Colon (tissue), 2 donors: ENCODE measurements at regions not wholly inside any gene's neighbourhood (a gene's known extent, or its start where the extent isn't known, plus 50 kb on each side); places are given as distances from the start of the nearest gene placed in this dataset.
"Not testable (repeated sequence)": the region's sequence is repeated elsewhere in the genome, so short reads cannot be mapped to it uniquely, and the experiment has no call there.

Experiments used
- FAIRE-seq: peaks from 2 replicates; lab custom pipeline; 2012; peaks lifted over from hg19 to GRCh38; lab: Jason Lieb, UNC
- donor health status: control.
- donor health status: control.

DNA sequence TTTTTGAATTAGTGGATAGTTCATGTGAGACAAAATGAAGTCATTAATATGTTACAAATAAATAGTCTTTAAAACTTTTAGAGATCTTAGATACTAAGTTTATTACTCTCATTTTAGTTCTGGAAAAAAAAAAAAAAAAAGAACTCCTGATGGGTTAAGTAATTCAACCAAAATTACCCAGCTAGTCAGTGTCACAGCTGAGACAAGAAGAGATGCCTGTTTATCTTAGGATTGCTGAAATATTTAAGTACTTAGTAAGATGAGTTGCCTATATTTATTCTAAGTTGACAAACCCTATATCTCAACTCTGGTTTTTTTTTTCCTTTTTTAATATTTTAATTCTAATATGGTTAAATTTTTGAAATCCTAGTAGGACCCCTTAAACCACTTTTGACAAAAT lies 781.0 kb upstream of the LRRN3 start:
- no peak for FAIRE-seq

- FAIRE-seq = no peak
Measured at GRCh38 chr7:110311556-110311955, 779.4 kb upstream of the LRRN3 start.

- FAIRE-seq = no peak
Measured at GRCh38 chr7:110317541-110318265, 773.2 kb upstream of the LRRN3 start.

- FAIRE-seq = not testable (repeated sequence)
Measured at GRCh38 chr7:110320285-110320684, 770.6 kb upstream of the LRRN3 start.

DNA sequence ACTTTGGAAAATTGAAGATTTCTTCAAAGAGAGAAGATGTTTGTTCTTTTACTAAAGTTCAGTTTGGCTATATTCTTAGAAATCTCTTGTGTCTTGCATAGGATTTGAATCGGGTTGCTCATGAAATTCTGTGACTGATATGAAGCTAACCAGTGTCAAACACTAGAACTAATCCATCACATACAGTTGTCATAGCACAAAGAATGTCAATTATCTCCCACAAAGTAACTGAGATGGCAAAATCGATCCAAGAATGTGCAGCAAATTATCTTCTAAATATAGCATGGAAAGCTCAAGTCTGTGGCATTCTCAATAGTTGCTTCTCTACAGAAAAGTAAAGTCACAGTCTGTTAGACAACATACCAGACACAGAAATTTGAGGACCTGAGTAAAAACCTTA lies 768.1 kb upstream of the LRRN3 start:
- FAIRE-seq = no peak

- FAIRE-seq = no peak
Measured at GRCh38 chr7:110326966-110327365, 764.0 kb upstream of the LRRN3 start.

GRCh38 chr7:110336423-110336822 lies 754.5 kb upstream of the LRRN3 start:
- no peak for FAIRE-seq

DNA sequence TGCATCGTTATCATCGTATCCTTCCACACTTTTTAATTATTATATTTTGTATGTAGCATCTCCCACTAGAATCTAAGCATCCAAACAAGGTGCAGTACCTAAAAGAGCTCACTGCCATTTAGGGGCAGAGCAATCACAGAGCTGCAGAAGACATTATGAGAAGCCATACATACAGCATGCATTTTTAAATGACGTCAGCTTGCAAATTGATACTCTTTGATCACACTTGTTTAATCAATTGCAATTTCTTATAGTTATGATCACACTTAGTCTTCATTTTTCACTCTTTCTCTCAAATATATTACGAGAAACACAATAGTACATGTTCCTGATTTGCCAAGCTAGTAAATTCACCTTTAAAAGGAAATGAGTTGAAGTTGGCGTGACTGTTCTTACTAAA lies 753.3 kb upstream of the LRRN3 start:
- FAIRE-seq = no peak

DNA sequence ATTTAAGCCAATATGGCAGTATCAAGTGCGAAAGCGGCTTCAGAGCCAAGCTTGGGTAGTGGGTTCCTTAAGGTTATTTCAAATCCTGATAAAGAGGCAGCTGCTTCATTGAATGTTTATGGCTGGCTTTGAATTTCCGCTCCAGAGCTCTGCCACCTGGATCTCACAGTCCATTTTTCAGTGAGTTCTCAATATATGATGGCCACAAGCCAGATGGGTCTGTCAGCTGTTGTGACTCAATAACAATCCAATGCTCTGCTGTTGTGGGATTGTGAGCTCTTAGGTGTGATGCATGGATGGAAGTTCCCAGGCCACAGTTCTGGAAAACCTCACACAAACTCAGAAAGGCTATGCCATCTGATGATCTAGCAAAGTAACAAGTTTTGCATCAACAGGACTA lies 743.8 kb upstream of the LRRN3 start:
- no peak for FAIRE-seq

- FAIRE-seq = no peak
Measured at GRCh38 chr7:110356438-110356837, 734.5 kb upstream of the LRRN3 start.

DNA sequence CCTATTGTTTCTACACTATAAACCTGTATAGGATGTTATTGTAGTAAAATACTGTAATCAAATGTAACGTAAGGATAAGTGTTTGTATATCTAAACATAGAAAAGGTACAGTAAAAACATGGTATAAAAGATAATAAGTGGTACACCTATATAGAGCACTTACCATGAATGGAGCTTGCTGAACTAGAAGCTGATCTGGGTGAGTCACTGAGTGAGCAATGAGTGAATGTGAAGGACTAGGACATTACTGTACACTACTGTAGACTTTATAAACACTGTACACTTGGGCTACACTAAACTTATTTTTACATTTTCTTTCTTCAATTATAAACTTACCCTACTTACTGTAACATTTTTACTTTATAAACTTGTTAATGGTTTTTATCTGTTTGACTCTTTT lies 732.9 kb upstream of the LRRN3 start:
- no peak for FAIRE-seq

DNA sequence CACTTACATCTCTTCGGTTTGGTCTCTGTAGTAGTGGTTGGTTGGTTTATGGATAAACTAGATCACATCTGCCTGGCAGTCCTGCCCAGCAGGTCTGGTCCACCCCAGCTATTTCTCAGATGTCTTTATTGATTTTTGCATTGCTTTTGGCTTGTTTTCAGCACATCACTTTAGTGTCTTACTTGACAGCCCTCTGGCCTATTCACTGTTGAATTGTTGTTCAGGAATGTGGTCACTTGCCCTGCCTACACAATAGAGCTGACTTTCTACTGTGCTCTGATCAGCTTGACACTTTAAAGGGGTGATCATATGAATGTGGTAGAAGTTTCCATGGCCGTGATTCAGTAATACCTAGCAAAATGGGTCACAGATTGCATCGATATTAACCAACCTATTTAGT lies 719.2 kb upstream of the LRRN3 start:
- FAIRE-seq = no peak

- FAIRE-seq = no peak
Measured at GRCh38 chr7:110372685-110373084, 718.2 kb upstream of the LRRN3 start.

DNA sequence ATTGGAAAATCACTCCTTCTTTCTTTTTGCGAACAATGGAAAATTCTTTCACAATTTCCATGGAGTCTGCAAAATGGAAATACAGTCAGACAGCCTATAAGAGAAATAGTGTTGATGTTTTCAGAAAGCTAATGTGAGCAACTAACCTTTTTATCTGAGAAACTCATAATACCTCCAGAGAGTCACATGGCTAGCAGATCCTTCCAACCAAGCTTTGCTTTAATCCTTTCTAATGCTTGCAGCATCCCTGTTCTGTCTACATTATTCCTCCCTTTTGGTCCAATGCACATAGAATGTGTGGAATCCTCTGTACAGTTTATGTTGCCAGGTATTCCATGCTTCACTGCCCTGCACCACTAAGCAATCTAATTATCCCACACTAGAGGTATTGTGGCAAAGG lies 717.5 kb upstream of the LRRN3 start:
- no peak for FAIRE-seq

DNA sequence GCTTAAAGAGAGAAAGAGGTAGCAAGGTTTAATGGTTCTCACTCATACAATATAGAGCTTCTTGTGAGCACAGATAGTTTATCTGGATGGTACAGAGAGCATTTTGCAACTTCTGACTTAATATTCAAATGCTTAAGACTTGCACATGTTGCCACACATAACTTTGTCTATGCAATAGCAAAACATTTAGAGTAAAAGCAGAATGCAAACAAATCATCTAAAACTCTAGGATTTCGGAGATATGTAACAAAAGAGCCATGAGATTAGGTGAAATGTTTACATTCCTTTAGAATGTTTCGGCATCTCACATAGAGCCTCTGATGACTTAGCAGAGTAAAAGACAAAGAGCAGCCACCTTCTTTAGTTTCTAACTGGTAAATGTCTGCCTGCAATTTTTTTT lies 717.1 kb upstream of the LRRN3 start:
- no peak for FAIRE-seq

- FAIRE-seq = no peak
Measured at GRCh38 chr7:110375068-110375467, 715.9 kb upstream of the LRRN3 start.

- FAIRE-seq = no peak
Measured at GRCh38 chr7:110382736-110383135, 708.2 kb upstream of the LRRN3 start.

DNA sequence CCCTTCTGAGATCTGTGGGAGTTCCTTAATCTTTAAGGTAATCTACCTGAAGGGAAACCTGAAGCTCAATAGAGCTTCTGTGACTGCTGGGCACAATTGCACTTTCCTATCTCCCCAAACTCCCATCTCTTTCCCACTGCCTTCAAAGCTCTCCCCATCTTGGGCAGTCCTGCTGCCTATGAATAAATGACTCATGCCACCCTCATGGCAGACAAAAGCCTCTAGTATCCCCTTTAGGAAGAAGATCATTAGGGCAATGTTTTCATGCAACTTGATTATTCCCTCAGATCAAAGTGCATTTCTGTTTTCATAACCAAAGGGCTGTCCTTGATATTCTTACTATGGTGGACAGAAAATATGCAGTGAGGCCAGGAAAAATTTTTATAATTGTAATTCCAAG lies 704.9 kb upstream of the LRRN3 start:
- FAIRE-seq = no peak

GRCh38 chr7:110386913-110387312 lies 704.0 kb upstream of the LRRN3 start:
- no peak for FAIRE-seq

DNA sequence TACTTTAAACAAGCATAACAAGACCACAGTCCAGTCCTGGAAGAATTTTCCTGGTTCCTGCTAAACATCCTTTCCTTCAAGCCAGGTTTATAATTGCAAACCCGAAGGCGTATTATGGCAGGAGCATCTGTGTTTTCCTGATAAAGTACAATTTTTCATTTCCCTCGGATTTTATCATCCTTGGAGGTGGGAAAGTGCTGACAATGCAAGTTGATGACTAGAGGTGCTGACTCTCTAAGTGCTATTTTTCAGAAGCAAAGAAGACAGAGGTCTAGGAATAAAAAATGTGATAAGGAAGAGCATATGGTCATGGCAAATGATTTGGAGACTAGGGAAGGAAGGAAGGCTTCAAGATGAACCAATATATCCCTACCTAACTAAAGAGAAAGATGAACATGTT lies 703.2 kb upstream of the LRRN3 start:
- no peak for FAIRE-seq

DNA sequence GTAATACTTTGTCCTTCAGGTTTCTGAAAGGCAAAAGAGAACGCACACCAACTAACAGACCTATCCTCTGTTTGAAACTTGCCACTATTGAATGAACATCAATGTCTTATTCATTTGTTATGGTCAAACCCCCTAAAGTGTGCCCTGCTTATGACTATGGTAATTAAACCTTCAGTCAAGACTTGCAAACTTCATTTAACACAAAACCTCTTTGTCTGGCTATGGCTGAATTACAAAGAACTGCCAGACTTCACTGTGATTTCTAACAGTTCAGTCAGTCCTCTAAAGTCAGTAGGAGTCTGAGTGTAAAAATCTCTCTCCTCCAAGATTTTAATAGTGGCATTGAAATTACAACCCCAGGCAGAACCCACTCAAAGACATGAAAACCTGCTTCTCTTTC lies 702.5 kb upstream of the LRRN3 start:
- no peak for FAIRE-seq

DNA sequence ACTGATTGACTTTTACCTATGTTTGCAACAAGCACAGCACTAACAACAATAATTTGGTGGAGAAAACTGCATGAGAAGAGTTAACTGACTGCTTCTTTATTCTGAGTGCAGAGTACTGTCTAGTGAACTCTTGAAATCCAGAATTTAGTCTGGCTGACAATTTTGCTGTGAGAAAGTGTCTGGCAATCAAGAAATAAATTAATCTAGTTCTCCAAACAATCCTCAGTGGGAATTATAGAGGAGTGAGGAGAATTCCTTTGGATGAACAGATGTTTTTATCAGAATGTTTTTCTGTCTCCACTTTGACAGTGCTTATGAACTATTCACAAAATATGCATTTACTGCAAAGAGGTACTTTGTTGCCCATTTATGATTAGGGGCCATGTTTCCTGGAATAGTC lies 694.9 kb upstream of the LRRN3 start:
- FAIRE-seq = no peak

DNA sequence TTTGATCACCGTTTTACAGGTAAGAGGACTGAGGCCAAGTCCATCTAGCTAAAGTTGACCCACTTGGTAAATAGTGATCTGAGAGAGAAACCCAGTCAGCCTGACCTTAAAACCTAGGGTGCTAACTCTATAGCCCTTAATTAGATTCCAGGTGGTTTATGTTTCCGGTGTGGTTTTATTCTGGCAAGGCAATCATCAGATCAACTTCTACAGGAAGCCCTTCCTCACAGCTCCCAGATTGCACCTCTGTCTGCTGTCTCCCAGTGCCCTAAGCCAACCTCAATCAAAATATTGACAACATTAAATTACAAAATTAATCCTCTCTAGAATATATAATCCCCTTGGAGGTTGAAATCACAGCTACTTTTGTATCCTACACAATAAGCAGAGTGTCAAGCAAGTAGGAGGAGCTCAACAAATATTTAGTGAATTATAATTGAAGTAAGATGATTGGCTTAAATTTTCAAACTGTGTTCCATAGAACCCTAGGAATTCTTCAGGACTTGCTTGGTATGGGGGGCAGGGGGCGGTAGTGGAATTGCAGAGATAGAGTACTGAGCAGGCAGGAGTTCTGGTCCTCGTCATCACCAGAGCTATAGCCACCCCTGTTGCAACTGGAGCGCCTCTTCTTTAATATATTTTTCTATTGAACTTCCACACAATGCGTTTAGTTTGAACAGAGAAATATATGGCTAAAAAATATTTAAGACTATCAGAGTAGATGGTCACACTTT lies 692.8 kb upstream of the LRRN3 start:
- FAIRE-seq = no peak

GRCh38 chr7:110399421-110399820 lies 691.5 kb upstream of the LRRN3 start:
- FAIRE-seq = no peak
